Kidney (tissue), 13 donors: ENCODE measurements at regions not wholly inside any gene's neighbourhood (a gene's known extent, or its start where the extent isn't known, plus 50 kb on each side); places are given as distances from the start of the nearest gene placed in this dataset.

ENCODE experiments used
- DNase-seq, 5 donors: peaks; one replicate each; pipeline ENCODE4 v3.0.0-alpha.2; 2013 to 2020
- FAIRE-seq: peaks from 2 replicates; lab custom pipeline; 2012; peaks lifted over from hg19 to GRCh38; lab: Jason Lieb, UNC
- H3K27ac ChIP-seq, 2 donors: one replicate each; pipeline ENCODE4 v1.7.0; 2013; ENCODE audit warnings: low read depth in 2 of 2, low read length in 2 of 2, inconsistent platforms in 1 of 2
- H3K27me3 ChIP-seq: one replicate; pipeline ENCODE4 v1.7.1; 2013; ENCODE audit warnings: low read length, inconsistent platforms; ENCODE audit not compliant: control insufficient read depth, insufficient read depth
- H3K36me3 ChIP-seq, 3 donors: one replicate each; pipeline versions ENCODE4 v1.7.0 to v1.7.1; 2013; ENCODE audit warnings: low read length in 3 of 3, control low read depth in 1 of 3, inconsistent platforms in 1 of 3; ENCODE audit not compliant: insufficient read depth in 3 of 3, control insufficient read depth in 2 of 3
- H3K4me1 ChIP-seq, 3 donors: one replicate each; pipeline versions ENCODE4 v1.7.0 to v1.7.1; 2013; ENCODE audit warnings: low read length in 3 of 3, inconsistent platforms in 1 of 3, low read depth in 1 of 3; ENCODE audit not compliant: control insufficient read depth in 2 of 3, insufficient read depth in 2 of 3
- H3K4me3 ChIP-seq, 3 donors: one replicate each; pipeline versions ENCODE4 v1.7.0 to v1.8.1; 2013; ENCODE audit warnings: low read length in 3 of 3, control low read depth in 1 of 3, inconsistent platforms in 1 of 3
- H3K9ac ChIP-seq, 3 donors: one replicate each; pipeline versions ENCODE4 v1.7.0 to v1.7.1; 2013; ENCODE audit warnings: low read length in 3 of 3, control low read depth in 1 of 3, inconsistent platforms in 1 of 3
- H3K9me3 ChIP-seq, 3 donors: one replicate each; pipeline versions ENCODE4 v1.7.0 to v1.7.1; 2013; ENCODE audit warnings: low read length in 3 of 3, control low read depth in 1 of 3, inconsistent platforms in 1 of 3; ENCODE audit not compliant: control insufficient read depth in 2 of 3, insufficient read depth in 1 of 3
- CTCF ChIP-seq: IDR thresholded peaks from 3 replicates; pipeline ENCODE4 v1.5.1; 2012; ENCODE audit warnings: mild to moderate bottlenecking, moderate library complexity, borderline replicate concordance; ENCODE audit not compliant: insufficient read depth; ENCODE audit errors: extremely low read depth
- intact Hi-C: fragments of 100-400 bp; cut with DNase I; formaldehyde crosslinking; loops from one replicate; pipeline ENCODE4 v1.11.1; 2022
- donor health status: control.
- donor health status: control.
- donor health status: control.
- donor health status: control.
- donor health status: control.
- donor health status: DM: yes; HTN: yes; CAD: no.
- donor health status: Normal renal cell carcinoma (clear cell type).

- Histone ChIP-seq H3K36me3 (no peaks in the 10 kb centered on the region), H3K4me3 (no peak overlapping the region), H3K27me3 (no peaks in the 10 kb centered on the region), H3K27ac (no peak overlapping the region), H3K4me1 (no peaks in the 10 kb centered on the region), H3K9ac (no peak overlapping the region), H3K9me3 (no peaks in the 10 kb centered on the region)
- intact Hi-C loops = no loop called here
- TF ChIP-seq CTCF = no peak
- DNase-seq (no peak), FAIRE-seq (no peak)
These were observed 225.1 kb downstream of the LRRC3B start for GRCh38 chr3:26847680-26848079.

- Histone ChIP-seq H3K27me3 (no peaks in the 10 kb centered on the region), H3K4me1 (no peaks in the 10 kb centered on the region), H3K9ac (no peak overlapping the region), H3K27ac (no peak overlapping the region), H3K36me3 (no peaks in the 10 kb centered on the region), H3K9me3 (no peaks in the 10 kb centered on the region), H3K4me3 (no peak overlapping the region)
- FAIRE-seq (no peak), DNase-seq (no peak)
- intact Hi-C loops = no loop called here
- TF ChIP-seq CTCF = no peak
These were observed 271.9 kb downstream of the LRRC3B start for GRCh38 chr3:26894443-26894842.

- no peaks in the 10 kb centered on the region for H3K27me3 ChIP-seq
- no peaks in the 10 kb centered on the region for H3K9me3 ChIP-seq
- FAIRE-seq (no peak), DNase-seq (peak in 1 of 5 donors; percentile 4)
- no peak overlapping the region for H3K9ac ChIP-seq
- no peak for TF ChIP-seq CTCF
- H3K36me3 ChIP-seq = no peaks in the 10 kb centered on the region
- intact Hi-C loops = no loop called here
- H3K27ac ChIP-seq = no peak overlapping the region
- no peaks in the 10 kb centered on the region for H3K4me1 ChIP-seq
- no peak overlapping the region for H3K4me3 ChIP-seq
These were observed 292.6 kb downstream of the LRRC3B start for GRCh38 chr3:26915208-26915607.
